ENCODE measurements at regions not wholly inside any gene's neighbourhood (a gene's known extent, or its start where the extent isn't known, plus 50 kb on each side); places are given as distances from the start of the nearest gene placed in this dataset.

- DNase-seq: no peak
Measured at GRCh38 chr14:55734731-55735130, 154.7 kb downstream of the KTN1 start.

GRCh38 chr14:55739967-55740648, 160.1 kb downstream of the KTN1 start:
- no peak for DNase-seq

- DNase-seq: no peak
Measured at GRCh38 chr14:55740649-55740989, 160.6 kb downstream of the KTN1 start.

- no peak for DNase-seq
Measured at GRCh38 chr14:55741240-55741639, 161.2 kb downstream of the KTN1 start.

GRCh38 chr14:55743551-55743950, 163.5 kb downstream of the KTN1 start:
- DNase-seq: no peak

GRCh38 chr14:55744321-55744720, 164.3 kb downstream of the KTN1 start:
- no peak for DNase-seq

- no peak for DNase-seq
Measured at GRCh38 chr14:55745906-55746305, 165.9 kb downstream of the KTN1 start.

GRCh38 chr14:55746558-55746957, 166.6 kb downstream of the KTN1 start:
- no peak for DNase-seq

GRCh38 chr14:55747186-55747585, 167.2 kb downstream of the KTN1 start:
- DNase-seq: no peak

GRCh38 chr14:55749201-55749812, 169.3 kb downstream of the KTN1 start:
- DNase-seq: no peak

GRCh38 chr14:55749946-55750345, 169.9 kb downstream of the KTN1 start:
- no peak for DNase-seq

- DNase-seq: no peak
Measured at GRCh38 chr14:55752580-55753390, 172.8 kb downstream of the KTN1 start.

- DNase-seq: no peak
Measured at GRCh38 chr14:55754471-55754870, 174.5 kb downstream of the KTN1 start.

GRCh38 chr14:55754871-55755270, 174.9 kb downstream of the KTN1 start:
- no peak for DNase-seq

GRCh38 chr14:55756078-55756477, 176.1 kb downstream of the KTN1 start:
- DNase-seq: no peak

- no peak for DNase-seq
Measured at GRCh38 chr14:55756557-55756956, 176.6 kb downstream of the KTN1 start.

- no peak for DNase-seq
Measured at GRCh38 chr14:55758796-55759195, 178.8 kb downstream of the KTN1 start.

- DNase-seq: no peak
Measured at GRCh38 chr14:55760789-55761566, 181.0 kb downstream of the KTN1 start.

- DNase-seq: no peak
Measured at GRCh38 chr14:55761651-55762050, 181.6 kb downstream of the KTN1 start.

- DNase-seq: peak in 1 of 2 donors; percentile 28
Measured at GRCh38 chr14:55762595-55763232, 182.7 kb downstream of the KTN1 start.

- DNase-seq: no peak
Measured at GRCh38 chr14:55764784-55765183, 184.8 kb downstream of the KTN1 start.

GRCh38 chr14:55766071-55766470, 186.1 kb downstream of the KTN1 start:
- no peak for DNase-seq

GRCh38 chr14:55767286-55767685, 187.3 kb downstream of the KTN1 start:
- no peak for DNase-seq

All from CD4-positive, alpha-beta T cell treated with Interleukin-4 for 1 hour (primary cell).